ENCODE measurements at regions not wholly inside any gene's neighbourhood (a gene's known extent, or its start where the extent isn't known, plus 50 kb on each side); places are given as distances from the start of the nearest gene placed in this dataset.

- Histone ChIP-seq H4K20me1 (ENCODE audit: control insufficient read depth, extremely low read depth, insufficient read depth, low read length) (no peaks in the 10 kb centered on the region), H3K27me3 (ENCODE audit: control insufficient read depth, insufficient read depth, low read length) (peaks cover 3% of the 10 kb centered on the region), H3K36me3 (ENCODE audit: control insufficient read depth, insufficient read depth, low read length) (no peaks in the 10 kb centered on the region), H2AFZ (ENCODE audit: low read length) (no peak overlapping the region), H3K4me3 (replicated peaks in 1 of 4; ENCODE audit: control extremely low read depth in 1 of 4, insufficient read depth in 1 of 4, low read depth in 3 of 4, low read length in 4 of 4) (peak overlapping the region in 3 of 4 experiments; percentile 3 to 51 (median 43)), H3K9me3 (ENCODE audit: control insufficient read depth, insufficient read depth, low read depth, low read length) (no peaks in the 10 kb centered on the region), H3K4me2 (ENCODE audit: extremely low read depth, insufficient read depth, low read length) (peak overlapping the region; percentile 39), H3K4me1 (ENCODE audit: control insufficient read depth, extremely low read depth, insufficient read depth, low read length) (peaks cover 11% of the 10 kb centered on the region), H3K27ac (ENCODE audit: insufficient read depth, low read length) (no peak overlapping the region), H3K79me2 (ENCODE audit: control insufficient read depth, insufficient read depth, low read length) (no peaks in the 10 kb centered on the region), H3K9ac (ENCODE audit: insufficient read depth, low read length) (no peak overlapping the region)
- peak; percentile 88 to 89 for DNase-seq (ENCODE audit: low read depth in 2 of 2)
- no peak for TF ChIP-seq EZH2 (IDR thresholded peaks at IDR 0.05; ENCODE audit: low read length, missing control alignments)
- TF ChIP-seq, protein P1, sequence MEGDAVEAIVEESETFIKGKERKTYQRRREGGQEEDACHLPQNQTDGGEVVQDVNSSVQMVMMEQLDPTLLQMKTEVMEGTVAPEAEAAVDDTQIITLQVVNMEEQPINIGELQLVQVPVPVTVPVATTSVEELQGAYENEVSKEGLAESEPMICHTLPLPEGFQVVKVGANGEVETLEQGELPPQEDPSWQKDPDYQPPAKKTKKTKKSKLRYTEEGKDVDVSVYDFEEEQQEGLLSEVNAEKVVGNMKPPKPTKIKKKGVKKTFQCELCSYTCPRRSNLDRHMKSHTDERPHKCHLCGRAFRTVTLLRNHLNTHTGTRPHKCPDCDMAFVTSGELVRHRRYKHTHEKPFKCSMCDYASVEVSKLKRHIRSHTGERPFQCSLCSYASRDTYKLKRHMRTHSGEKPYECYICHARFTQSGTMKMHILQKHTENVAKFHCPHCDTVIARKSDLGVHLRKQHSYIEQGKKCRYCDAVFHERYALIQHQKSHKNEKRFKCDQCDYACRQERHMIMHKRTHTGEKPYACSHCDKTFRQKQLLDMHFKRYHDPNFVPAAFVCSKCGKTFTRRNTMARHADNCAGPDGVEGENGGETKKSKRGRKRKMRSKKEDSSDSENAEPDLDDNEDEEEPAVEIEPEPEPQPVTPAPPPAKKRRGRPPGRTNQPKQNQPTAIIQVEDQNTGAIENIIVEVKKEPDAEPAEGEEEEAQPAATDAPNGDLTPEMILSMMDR (conservative IDR thresholded peaks at IDR 0.05 in 1 of 2, IDR thresholded peaks at IDR 0.05 in 1 of 2; ENCODE audit: low read depth in 1 of 2, low read length in 2 of 2): no peak
Observed at GRCh38 chr17:77280304-77281121, 139.7 kb downstream of the SEC14L1 start.

GRCh38 chr17:77281122-77281903, 140.5 kb downstream of the SEC14L1 start:
- peaks cover 3% of the 10 kb centered on the region for H3K79me2 ChIP-seq (ENCODE audit: control insufficient read depth, insufficient read depth, low read length)
- H4K20me1 ChIP-seq (ENCODE audit: control insufficient read depth, extremely low read depth, insufficient read depth, low read length): no peaks in the 10 kb centered on the region
- H3K9ac ChIP-seq (ENCODE audit: insufficient read depth, low read length): peak overlapping the region; percentile 37
- H3K4me3 ChIP-seq (replicated peaks in 1 of 4; ENCODE audit: control extremely low read depth in 1 of 4, insufficient read depth in 1 of 4, low read depth in 3 of 4, low read length in 4 of 4): peak overlapping the region; percentile 41 to 58 (median 52)
- H3K27me3 ChIP-seq (ENCODE audit: control insufficient read depth, insufficient read depth, low read length): no peaks in the 10 kb centered on the region
- peak; percentile 43 to 45 for DNase-seq (ENCODE audit: low read depth in 2 of 2)
- H3K36me3 ChIP-seq (ENCODE audit: control insufficient read depth, insufficient read depth, low read length): no peaks in the 10 kb centered on the region
- peaks cover 16% of the 10 kb centered on the region for H3K4me1 ChIP-seq (ENCODE audit: control insufficient read depth, extremely low read depth, insufficient read depth, low read length)
- H3K27ac ChIP-seq (ENCODE audit: insufficient read depth, low read length): no peak overlapping the region
- no peak for TF ChIP-seq EZH2 (IDR thresholded peaks at IDR 0.05; ENCODE audit: low read length, missing control alignments)
- TF ChIP-seq, protein P1 (conservative IDR thresholded peaks at IDR 0.05 in 1 of 2, IDR thresholded peaks at IDR 0.05 in 1 of 2; ENCODE audit: low read depth in 1 of 2, low read length in 2 of 2): no peak
- H3K4me2 ChIP-seq (ENCODE audit: extremely low read depth, insufficient read depth, low read length): peak overlapping the region; percentile 71
- no peak overlapping the region for H2AFZ ChIP-seq (ENCODE audit: low read length)
- H3K9me3 ChIP-seq (ENCODE audit: control insufficient read depth, insufficient read depth, low read depth, low read length): no peaks in the 10 kb centered on the region

DNA sequence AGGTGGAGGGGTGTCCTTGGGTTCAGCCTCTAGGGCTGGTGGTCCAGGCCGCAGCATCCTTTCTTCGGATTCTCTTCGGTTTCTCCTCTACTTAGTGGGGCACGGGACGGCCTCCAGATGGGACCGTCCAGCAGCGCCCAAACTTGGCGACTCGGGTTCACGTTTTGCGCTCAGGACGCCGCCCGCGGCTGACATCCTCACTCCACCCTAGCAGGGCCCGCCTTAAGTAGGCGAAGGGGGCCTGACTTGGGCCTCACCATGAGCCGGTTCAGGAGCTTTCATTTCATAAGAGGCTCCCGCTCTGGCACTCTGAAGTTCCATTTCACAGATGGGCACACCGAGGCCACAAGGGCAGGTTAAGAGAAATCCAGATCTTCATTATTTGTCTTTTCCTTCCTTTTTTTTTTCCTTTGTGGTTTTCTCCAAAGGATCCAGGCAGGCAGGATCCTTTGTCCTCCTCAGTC, 141.2 kb downstream of the SEC14L1 start:
- H3K79me2 ChIP-seq (ENCODE audit: control insufficient read depth, insufficient read depth, low read length): peaks cover 3% of the 10 kb centered on the region
- H3K4me2 ChIP-seq (ENCODE audit: extremely low read depth, insufficient read depth, low read length): peak overlapping the region; percentile 71
- H3K9me3 ChIP-seq (ENCODE audit: control insufficient read depth, insufficient read depth, low read depth, low read length): no peaks in the 10 kb centered on the region
- no peak overlapping the region for H3K27ac ChIP-seq (ENCODE audit: insufficient read depth, low read length)
- no peak overlapping the region for H3K9ac ChIP-seq (ENCODE audit: insufficient read depth, low read length)
- H3K4me1 ChIP-seq (ENCODE audit: control insufficient read depth, extremely low read depth, insufficient read depth, low read length): peaks cover 17% of the 10 kb centered on the region
- H2AFZ ChIP-seq (ENCODE audit: low read length): no peak overlapping the region
- H3K27me3 ChIP-seq (ENCODE audit: control insufficient read depth, insufficient read depth, low read length): no peaks in the 10 kb centered on the region
- no peaks in the 10 kb centered on the region for H3K36me3 ChIP-seq (ENCODE audit: control insufficient read depth, insufficient read depth, low read length)
- TF ChIP-seq, protein P1 (conservative IDR thresholded peaks at IDR 0.05 in 1 of 2, IDR thresholded peaks at IDR 0.05 in 1 of 2; ENCODE audit: low read depth in 1 of 2, low read length in 2 of 2): no peak
- no peak for TF ChIP-seq EZH2 (IDR thresholded peaks at IDR 0.05; ENCODE audit: low read length, missing control alignments)
- peak overlapping the region; percentile 41 to 58 (median 52) for H3K4me3 ChIP-seq (replicated peaks in 1 of 4; ENCODE audit: control extremely low read depth in 1 of 4, insufficient read depth in 1 of 4, low read depth in 3 of 4, low read length in 4 of 4)
- peak in 1 of 2 donors; percentile 57 for DNase-seq (ENCODE audit: low read depth in 2 of 2)
- no peaks in the 10 kb centered on the region for H4K20me1 ChIP-seq (ENCODE audit: control insufficient read depth, extremely low read depth, insufficient read depth, low read length)
